Upper lobe of left lung (tissue), 4 donors: ENCODE measurements at regions not wholly inside any gene's neighbourhood (a gene's known extent, or its start where the extent isn't known, plus 50 kb on each side); places are given as distances from the start of the nearest gene placed in this dataset.

ENCODE experiments used
- POLR2A ChIP-seq, 4 donors: fragments of 450-650 bp; IDR thresholded peaks; one replicate each; pipeline ENCODE4 v1.5.1; 2016 to 2017; ENCODE audit warnings: antibody characterized with exemption in 4 of 4, mild to moderate bottlenecking in 2 of 4
- POLR2AphosphoS5 ChIP-seq, 2 donors: sonication (generic); formaldehyde crosslinking; IDR thresholded peaks; one replicate each; pipeline ENCODE4 v1.5.1; 2017; ENCODE audit warnings: antibody characterized with exemption in 2 of 2
- TF ChIP-seq, protein P1 (sequence below), 6 experiments: fragments of 450-650 bp in 4 of 6; fragments of 200-600 bp in 2 of 6; sonication (generic) in 2 of 6; IDR thresholded peaks; one replicate each; pipeline ENCODE4 v1.5.1; 2016 to 2019; ENCODE audit warnings: antibody characterized with exemption in 6 of 6

DNA sequence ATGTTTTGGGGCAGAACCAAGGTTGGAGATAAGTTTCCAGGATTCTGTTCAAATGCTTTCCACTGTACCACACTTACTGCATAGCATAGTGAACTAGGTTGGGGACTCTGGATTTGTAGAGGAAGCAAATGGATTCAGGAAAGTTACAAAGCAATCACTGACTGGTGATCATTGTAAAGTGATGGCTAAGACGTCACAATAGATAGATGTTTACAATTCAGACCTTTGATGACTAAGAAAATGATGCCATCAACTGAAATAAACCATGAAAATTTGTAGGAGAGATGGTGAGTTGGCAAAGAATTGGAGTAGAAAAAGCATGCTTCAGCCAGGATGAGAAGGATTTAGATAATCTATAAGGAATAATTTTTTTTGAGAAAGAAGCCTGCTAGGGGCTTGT is 178.0 kb downstream of the UBE2E3 start:
- TF ChIP-seq POLR2AphosphoS5 (IDR thresholded peaks at IDR 0.05) (no peak), POLR2A (IDR thresholded peaks at IDR 0.05) (no peak)
- TF ChIP-seq, protein P1, sequence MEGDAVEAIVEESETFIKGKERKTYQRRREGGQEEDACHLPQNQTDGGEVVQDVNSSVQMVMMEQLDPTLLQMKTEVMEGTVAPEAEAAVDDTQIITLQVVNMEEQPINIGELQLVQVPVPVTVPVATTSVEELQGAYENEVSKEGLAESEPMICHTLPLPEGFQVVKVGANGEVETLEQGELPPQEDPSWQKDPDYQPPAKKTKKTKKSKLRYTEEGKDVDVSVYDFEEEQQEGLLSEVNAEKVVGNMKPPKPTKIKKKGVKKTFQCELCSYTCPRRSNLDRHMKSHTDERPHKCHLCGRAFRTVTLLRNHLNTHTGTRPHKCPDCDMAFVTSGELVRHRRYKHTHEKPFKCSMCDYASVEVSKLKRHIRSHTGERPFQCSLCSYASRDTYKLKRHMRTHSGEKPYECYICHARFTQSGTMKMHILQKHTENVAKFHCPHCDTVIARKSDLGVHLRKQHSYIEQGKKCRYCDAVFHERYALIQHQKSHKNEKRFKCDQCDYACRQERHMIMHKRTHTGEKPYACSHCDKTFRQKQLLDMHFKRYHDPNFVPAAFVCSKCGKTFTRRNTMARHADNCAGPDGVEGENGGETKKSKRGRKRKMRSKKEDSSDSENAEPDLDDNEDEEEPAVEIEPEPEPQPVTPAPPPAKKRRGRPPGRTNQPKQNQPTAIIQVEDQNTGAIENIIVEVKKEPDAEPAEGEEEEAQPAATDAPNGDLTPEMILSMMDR (IDR thresholded peaks at IDR 0.05) = no peak
